ENCODE measurements at regions not wholly inside any gene's neighbourhood (a gene's known extent, or its start where the extent isn't known, plus 50 kb on each side); places are given as distances from the start of the nearest gene placed in this dataset.

- DNase-seq (ENCODE audit: low spot score) = no peak
- ChIA-PET CTCF (no interaction called here), POLR2A (ENCODE audit: low non-redundant PET) (no interaction called here)
- TF ChIP-seq EZH2 (IDR thresholded peaks at IDR 0.05; ENCODE audit: borderline replicate concordance, low read depth, low read length, poor library complexity, severe bottlenecking) (no peak), CTCF (conservative IDR thresholded peaks at IDR 0.05; ENCODE audit: low read depth, low read length) (no peak)
- H3K4me1 ChIP-seq (ENCODE audit: insufficient read depth, low read length, poor library complexity, severe bottlenecking) = no peaks in the 10 kb centered on the region
- H3K36me3 ChIP-seq (ENCODE audit: insufficient read depth, low read length, poor library complexity, severe bottlenecking) = no peaks in the 10 kb centered on the region
- no peak overlapping the region for H3K4me3 ChIP-seq (ENCODE audit: low read depth, low read length, poor library complexity, severe bottlenecking)
- no TSS peak for BruUV-seq (replicated peaks)
- H3K27me3 ChIP-seq (replicated peaks; ENCODE audit: insufficient read depth, low read depth, low read length, poor library complexity) = no peaks in the 10 kb centered on the region
- no peaks in the 10 kb centered on the region for H3K9me3 ChIP-seq (ENCODE audit: low read depth, low read length, poor library complexity, severe bottlenecking)
- intact Hi-C loops (cut with micrococcal nuclease; ENCODE audit: unreplicated experiment) = no loop called here
- no peak overlapping the region for H3K27ac ChIP-seq (ENCODE audit: low read depth, low read length, poor library complexity, severe bottlenecking)
These were observed 60.6 kb upstream of the HMHB1 start for GRCh38 chr5:143751342-143751741.

GRCh38 chr5:143749581-143750205, 62.3 kb upstream of the HMHB1 start:
- Histone ChIP-seq H3K27ac (ENCODE audit: low read depth, low read length, poor library complexity, severe bottlenecking) (no peak overlapping the region), H3K4me3 (ENCODE audit: low read depth, low read length, poor library complexity, severe bottlenecking) (no peak overlapping the region), H3K36me3 (ENCODE audit: insufficient read depth, low read length, poor library complexity, severe bottlenecking) (no peaks in the 10 kb centered on the region), H3K27me3 (replicated peaks; ENCODE audit: insufficient read depth, low read depth, low read length, poor library complexity) (no peaks in the 10 kb centered on the region), H3K9me3 (ENCODE audit: low read depth, low read length, poor library complexity, severe bottlenecking) (no peaks in the 10 kb centered on the region), H3K4me1 (ENCODE audit: insufficient read depth, low read length, poor library complexity, severe bottlenecking) (no peaks in the 10 kb centered on the region)
- no peak for DNase-seq (ENCODE audit: low spot score)
- no TSS peak for BruUV-seq (replicated peaks)
- POLR2A ChIA-PET (ENCODE audit: low non-redundant PET) = interaction anchor here (0.5 kb wide), 1 partner anchor 57 kb away, joined by 5 read pairs; no protein-coding TSS in a partner anchor
- intact Hi-C loops (cut with micrococcal nuclease; ENCODE audit: unreplicated experiment) = no loop called here
- CTCF ChIA-PET = interaction anchor here (0.6 kb wide), 1 partner anchor 10 kb away, joined by 3 read pairs; no protein-coding TSS in a partner anchor
- no peak for TF ChIP-seq CTCF (conservative IDR thresholded peaks at IDR 0.05; ENCODE audit: low read depth, low read length)
- TF ChIP-seq EZH2 (IDR thresholded peaks at IDR 0.05; ENCODE audit: borderline replicate concordance, low read depth, low read length, poor library complexity, severe bottlenecking) = no peak

DNA sequence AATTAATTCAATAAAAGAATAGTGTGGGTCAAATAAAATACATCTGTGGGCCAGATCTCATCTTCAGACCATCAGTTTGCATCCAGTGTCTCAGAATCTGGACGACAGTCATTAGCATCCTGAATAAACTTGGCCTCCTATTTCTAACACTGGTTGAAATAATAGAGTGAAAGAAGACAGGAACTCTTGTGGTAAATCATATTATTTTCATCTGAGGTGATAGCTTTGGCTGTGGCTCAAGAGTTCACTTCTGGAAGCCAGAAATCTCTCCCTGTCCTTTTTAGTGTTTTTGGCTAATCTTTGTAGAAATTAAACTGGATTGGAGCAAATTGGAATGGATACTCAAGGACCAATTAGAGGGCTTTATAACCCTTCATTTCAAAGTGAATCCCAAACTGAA, 63.4 kb upstream of the HMHB1 start:
- H3K36me3 ChIP-seq (ENCODE audit: insufficient read depth, low read length, poor library complexity, severe bottlenecking) = no peaks in the 10 kb centered on the region
- ChIA-PET CTCF (no interaction called here), POLR2A (ENCODE audit: low non-redundant PET) (no interaction called here)
- H3K9me3 ChIP-seq (ENCODE audit: low read depth, low read length, poor library complexity, severe bottlenecking) = no peaks in the 10 kb centered on the region
- no TSS peak for BruUV-seq (replicated peaks)
- intact Hi-C loops (cut with micrococcal nuclease; ENCODE audit: unreplicated experiment) = no loop called here
- DNase-seq (ENCODE audit: low spot score) = no peak
- no peaks in the 10 kb centered on the region for H3K27me3 ChIP-seq (replicated peaks; ENCODE audit: insufficient read depth, low read depth, low read length, poor library complexity)
- no peak overlapping the region for H3K4me3 ChIP-seq (ENCODE audit: low read depth, low read length, poor library complexity, severe bottlenecking)
- no peak overlapping the region for H3K27ac ChIP-seq (ENCODE audit: low read depth, low read length, poor library complexity, severe bottlenecking)
- TF ChIP-seq EZH2 (IDR thresholded peaks at IDR 0.05; ENCODE audit: borderline replicate concordance, low read depth, low read length, poor library complexity, severe bottlenecking) = no peak
- TF ChIP-seq CTCF (conservative IDR thresholded peaks at IDR 0.05; ENCODE audit: low read depth, low read length) = no peak
- H3K4me1 ChIP-seq (ENCODE audit: insufficient read depth, low read length, poor library complexity, severe bottlenecking) = no peaks in the 10 kb centered on the region
